HEK293 (cell line): ENCODE measurements at regions not wholly inside any gene's neighbourhood (a gene's known extent, or its start where the extent isn't known, plus 50 kb on each side); places are given as distances from the start of the nearest gene placed in this dataset.

Experiments used
- CTCF ChIA-PET: fragments of 350-600 bp; formaldehyde crosslinking; extraction: SDS; loops from one replicate; lab custom pipeline; 2021; ENCODE audit warnings: antibody characterized with exemption; lab: Yijun Ruan, JAX
- POLR2A ChIA-PET: fragments of 300-600 bp; formaldehyde crosslinking; extraction: SDS; loops from one replicate; lab custom pipeline; 2020; ENCODE audit warnings: antibody characterized with exemption, inconsistent platforms; lab: Yijun Ruan, JAX
- H3K27ac ChIP-seq: fragments of 200-500 bp; sonication (Bioruptor generic); 2 replicates; pipeline ENCODE4 v1.5.1; 2014; ENCODE audit warnings: low read depth, low read length, control low read depth, inconsistent platforms; ENCODE audit errors: extremely low read depth
- H3K36me3 ChIP-seq, 2 experiments: fragments of 200-500 bp in 1 of 2; sonication (Bioruptor generic) in 1 of 2; 1 replicate in 1 of 2; 2 replicates in 1 of 2; pipeline ENCODE4 v1.5.1; 2014 to 2017; ENCODE audit warnings: inconsistent platforms in 2 of 2, low read length in 2 of 2; ENCODE audit not compliant: control insufficient read depth in 2 of 2, insufficient read depth in 1 of 2
- H3K4me1 ChIP-seq: fragments of 200-500 bp; sonication (Bioruptor generic); 2 replicates; pipeline ENCODE4 v1.5.1; 2014; ENCODE audit warnings: mild to moderate bottlenecking, low read length, inconsistent platforms; ENCODE audit not compliant: control insufficient read depth, insufficient read depth
- H3K4me3 ChIP-seq: 2 replicates; pipeline ENCODE4 v1.5.1; 2011; ENCODE audit warnings: low read depth, mild to moderate bottlenecking, control low read depth, low read length, moderate library complexity
- H3K9me3 ChIP-seq: fragments of 200-500 bp; sonication (Bioruptor generic); 2 replicates; pipeline ENCODE4 v1.5.1; 2014; ENCODE audit warnings: low read depth, low read length, inconsistent platforms; ENCODE audit not compliant: control insufficient read depth, insufficient read depth
- GLIS1 ChIP-seq: fragments of 450-650 bp; formaldehyde crosslinking; IDR thresholded peaks from 2 replicates; pipeline ENCODE4 v1.5.1; 2016; ENCODE audit warnings: missing biosample characterization, missing genetic modification characterization
- KLF1 ChIP-seq: fragments of 450-650 bp; formaldehyde crosslinking; IDR thresholded peaks from 2 replicates; pipeline ENCODE4 v1.5.1; 2016; ENCODE audit warnings: missing biosample characterization, missing genetic modification characterization
- ZNF138 ChIP-seq: fragments of 450-650 bp; formaldehyde crosslinking; IDR thresholded peaks from 2 replicates; pipeline ENCODE4 v1.5.1; 2016; ENCODE audit warnings: missing biosample characterization, missing genetic modification characterization, borderline replicate concordance
- ZNF2 ChIP-seq: fragments of 450-650 bp; formaldehyde crosslinking; IDR thresholded peaks from 2 replicates; pipeline ENCODE4 v1.5.1; 2016; ENCODE audit warnings: missing biosample characterization, missing genetic modification characterization
- ZNF350 ChIP-seq: fragments of 450-650 bp; formaldehyde crosslinking; IDR thresholded peaks from 2 replicates; pipeline ENCODE4 v1.5.0; 2017; ENCODE audit warnings: missing biosample characterization, mild to moderate bottlenecking, missing genetic modification characterization
- ZNF658 ChIP-seq: fragments of 450-650 bp; formaldehyde crosslinking; IDR thresholded peaks from 2 replicates; pipeline ENCODE4; 2016; ENCODE audit warnings: missing biosample characterization, missing genetic modification characterization
- ZNF670 ChIP-seq: fragments of 450-650 bp; formaldehyde crosslinking; IDR thresholded peaks from 2 replicates; pipeline ENCODE4 v1.5.1; 2016; ENCODE audit warnings: missing biosample characterization, missing genetic modification characterization, low read depth
- ZNF76 ChIP-seq: fragments of 450-650 bp; formaldehyde crosslinking; IDR thresholded peaks from 2 replicates; pipeline ENCODE4; 2016; ENCODE audit warnings: low read depth, missing biosample characterization, missing genetic modification characterization, borderline replicate concordance
- ZNF768 ChIP-seq: fragments of 450-650 bp; formaldehyde crosslinking; IDR thresholded peaks from 2 replicates; pipeline ENCODE4 v1.5.1; 2018; ENCODE audit warnings: missing biosample characterization, mild to moderate bottlenecking, missing genetic modification characterization
- ZNF843 ChIP-seq: fragments of 450-650 bp; formaldehyde crosslinking; IDR thresholded peaks from 2 replicates; pipeline ENCODE4 v1.5.1; 2016; ENCODE audit warnings: missing biosample characterization, missing genetic modification characterization
- TF ChIP-seq, protein P1 (sequence below): fragments of 450-650 bp; formaldehyde crosslinking; IDR thresholded peaks from 2 replicates; pipeline ENCODE4 v1.5.1; 2016; ENCODE audit warnings: missing biosample characterization, missing genetic modification characterization, borderline replicate concordance
- TF ChIP-seq, protein P2 (sequence below): fragments of 450-650 bp; formaldehyde crosslinking; IDR thresholded peaks from 2 replicates; pipeline ENCODE4; 2016; ENCODE audit warnings: missing biosample characterization, missing genetic modification characterization
- TF ChIP-seq, protein P3 (sequence below): IDR thresholded peaks from 2 replicates; pipeline ENCODE4 v1.6.1; 2011; ENCODE audit warnings: mild to moderate bottlenecking, low read depth, low read length, borderline replicate concordance
- TF ChIP-seq, protein P4 (sequence below): fragments of 450-650 bp; formaldehyde crosslinking; IDR thresholded peaks from 2 replicates; pipeline ENCODE4 v1.5.1; 2017; ENCODE audit warnings: missing biosample characterization, missing genetic modification characterization
- TF ChIP-seq, protein P5 (sequence below): fragments of 450-650 bp; formaldehyde crosslinking; IDR thresholded peaks from 2 replicates; pipeline ENCODE4 v1.5.1; 2016; ENCODE audit warnings: missing biosample characterization, missing genetic modification characterization

DNA sequence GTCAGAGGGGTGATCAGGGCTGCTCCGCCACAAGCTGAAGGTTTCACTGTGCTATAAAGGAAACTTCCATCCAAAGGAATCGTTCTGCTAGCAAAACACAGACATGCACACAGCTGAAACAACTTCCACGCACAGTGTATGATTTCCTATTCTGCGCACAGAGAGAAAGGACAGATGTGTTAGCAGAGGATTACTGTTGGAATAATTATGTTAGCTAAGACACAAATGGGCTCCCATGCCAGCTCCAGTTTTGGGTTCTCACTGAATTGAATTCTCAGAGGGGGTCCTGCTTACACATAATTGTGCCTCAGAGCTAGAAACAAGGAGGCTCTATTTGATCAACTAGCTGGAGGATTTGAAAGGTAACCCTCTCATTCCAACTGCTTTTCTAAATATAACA is 352.4 kb downstream of the IRX2 start (continued):
- TF ChIP-seq, protein P1, sequence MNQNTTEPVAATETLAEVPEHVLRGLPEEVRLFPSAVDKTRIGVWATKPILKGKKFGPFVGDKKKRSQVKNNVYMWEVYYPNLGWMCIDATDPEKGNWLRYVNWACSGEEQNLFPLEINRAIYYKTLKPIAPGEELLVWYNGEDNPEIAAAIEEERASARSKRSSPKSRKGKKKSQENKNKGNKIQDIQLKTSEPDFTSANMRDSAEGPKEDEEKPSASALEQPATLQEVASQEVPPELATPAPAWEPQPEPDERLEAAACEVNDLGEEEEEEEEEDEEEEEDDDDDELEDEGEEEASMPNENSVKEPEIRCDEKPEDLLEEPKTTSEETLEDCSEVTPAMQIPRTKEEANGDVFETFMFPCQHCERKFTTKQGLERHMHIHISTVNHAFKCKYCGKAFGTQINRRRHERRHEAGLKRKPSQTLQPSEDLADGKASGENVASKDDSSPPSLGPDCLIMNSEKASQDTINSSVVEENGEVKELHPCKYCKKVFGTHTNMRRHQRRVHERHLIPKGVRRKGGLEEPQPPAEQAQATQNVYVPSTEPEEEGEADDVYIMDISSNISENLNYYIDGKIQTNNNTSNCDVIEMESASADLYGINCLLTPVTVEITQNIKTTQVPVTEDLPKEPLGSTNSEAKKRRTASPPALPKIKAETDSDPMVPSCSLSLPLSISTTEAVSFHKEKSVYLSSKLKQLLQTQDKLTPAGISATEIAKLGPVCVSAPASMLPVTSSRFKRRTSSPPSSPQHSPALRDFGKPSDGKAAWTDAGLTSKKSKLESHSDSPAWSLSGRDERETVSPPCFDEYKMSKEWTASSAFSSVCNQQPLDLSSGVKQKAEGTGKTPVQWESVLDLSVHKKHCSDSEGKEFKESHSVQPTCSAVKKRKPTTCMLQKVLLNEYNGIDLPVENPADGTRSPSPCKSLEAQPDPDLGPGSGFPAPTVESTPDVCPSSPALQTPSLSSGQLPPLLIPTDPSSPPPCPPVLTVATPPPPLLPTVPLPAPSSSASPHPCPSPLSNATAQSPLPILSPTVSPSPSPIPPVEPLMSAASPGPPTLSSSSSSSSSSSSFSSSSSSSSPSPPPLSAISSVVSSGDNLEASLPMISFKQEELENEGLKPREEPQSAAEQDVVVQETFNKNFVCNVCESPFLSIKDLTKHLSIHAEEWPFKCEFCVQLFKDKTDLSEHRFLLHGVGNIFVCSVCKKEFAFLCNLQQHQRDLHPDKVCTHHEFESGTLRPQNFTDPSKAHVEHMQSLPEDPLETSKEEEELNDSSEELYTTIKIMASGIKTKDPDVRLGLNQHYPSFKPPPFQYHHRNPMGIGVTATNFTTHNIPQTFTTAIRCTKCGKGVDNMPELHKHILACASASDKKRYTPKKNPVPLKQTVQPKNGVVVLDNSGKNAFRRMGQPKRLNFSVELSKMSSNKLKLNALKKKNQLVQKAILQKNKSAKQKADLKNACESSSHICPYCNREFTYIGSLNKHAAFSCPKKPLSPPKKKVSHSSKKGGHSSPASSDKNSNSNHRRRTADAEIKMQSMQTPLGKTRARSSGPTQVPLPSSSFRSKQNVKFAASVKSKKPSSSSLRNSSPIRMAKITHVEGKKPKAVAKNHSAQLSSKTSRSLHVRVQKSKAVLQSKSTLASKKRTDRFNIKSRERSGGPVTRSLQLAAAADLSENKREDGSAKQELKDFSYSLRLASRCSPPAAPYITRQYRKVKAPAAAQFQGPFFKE (tag by site-specific recombination) = no peak
- TF ChIP-seq ZNF843 (tag by site-specific recombination) (no peak), ZNF2 (tag by site-specific recombination) (no peak), ZNF350 (tag by site-specific recombination) (no peak), KLF1 (tag by site-specific recombination) (no peak), GLIS1 (tag by site-specific recombination) (no peak)
- TF ChIP-seq, protein P2, sequence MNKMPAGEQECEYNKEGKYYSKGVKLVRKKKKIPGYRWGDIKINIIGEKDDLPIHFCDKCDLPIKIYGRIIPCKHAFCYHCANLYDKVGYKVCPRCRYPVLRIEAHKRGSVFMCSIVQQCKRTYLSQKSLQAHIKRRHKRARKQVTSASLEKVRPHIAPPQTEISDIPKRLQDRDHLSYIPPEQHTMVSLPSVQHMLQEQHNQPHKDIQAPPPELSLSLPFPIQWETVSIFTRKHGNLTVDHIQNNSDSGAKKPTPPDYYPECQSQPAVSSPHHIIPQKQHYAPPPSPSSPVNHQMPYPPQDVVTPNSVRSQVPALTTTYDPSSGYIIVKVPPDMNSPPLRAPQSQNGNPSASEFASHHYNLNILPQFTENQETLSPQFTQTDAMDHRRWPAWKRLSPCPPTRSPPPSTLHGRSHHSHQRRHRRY (tag by site-specific recombination) = no peak
- TF ChIP-seq, all 188 proteins: peak for 0

DNA sequence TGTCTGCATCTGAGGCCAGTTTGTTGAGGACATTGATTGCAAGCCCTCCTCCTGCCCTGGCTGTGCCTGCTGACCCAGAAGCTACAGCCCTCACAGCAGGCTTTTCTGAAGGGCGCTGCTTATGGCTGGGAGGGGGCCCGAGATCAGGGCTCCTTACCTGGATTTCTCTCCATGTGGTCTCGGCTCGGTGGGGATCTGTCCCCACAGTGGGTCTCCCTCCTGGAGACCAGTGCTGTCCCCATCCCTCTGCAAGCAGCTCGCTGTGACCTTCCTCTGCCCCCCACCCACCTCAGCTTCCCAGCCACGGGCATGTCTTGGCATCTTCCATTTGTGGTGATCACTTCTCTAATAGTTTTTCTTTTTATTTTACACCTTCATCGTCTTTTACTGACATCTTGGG is 357.9 kb downstream of the IRX2 start:
- CTCF ChIA-PET = no interaction called here
- TF ChIP-seq, protein P3, sequence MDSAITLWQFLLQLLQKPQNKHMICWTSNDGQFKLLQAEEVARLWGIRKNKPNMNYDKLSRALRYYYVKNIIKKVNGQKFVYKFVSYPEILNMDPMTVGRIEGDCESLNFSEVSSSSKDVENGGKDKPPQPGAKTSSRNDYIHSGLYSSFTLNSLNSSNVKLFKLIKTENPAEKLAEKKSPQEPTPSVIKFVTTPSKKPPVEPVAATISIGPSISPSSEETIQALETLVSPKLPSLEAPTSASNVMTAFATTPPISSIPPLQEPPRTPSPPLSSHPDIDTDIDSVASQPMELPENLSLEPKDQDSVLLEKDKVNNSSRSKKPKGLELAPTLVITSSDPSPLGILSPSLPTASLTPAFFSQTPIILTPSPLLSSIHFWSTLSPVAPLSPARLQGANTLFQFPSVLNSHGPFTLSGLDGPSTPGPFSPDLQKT = no peak
- TF ChIP-seq, protein P4, sequence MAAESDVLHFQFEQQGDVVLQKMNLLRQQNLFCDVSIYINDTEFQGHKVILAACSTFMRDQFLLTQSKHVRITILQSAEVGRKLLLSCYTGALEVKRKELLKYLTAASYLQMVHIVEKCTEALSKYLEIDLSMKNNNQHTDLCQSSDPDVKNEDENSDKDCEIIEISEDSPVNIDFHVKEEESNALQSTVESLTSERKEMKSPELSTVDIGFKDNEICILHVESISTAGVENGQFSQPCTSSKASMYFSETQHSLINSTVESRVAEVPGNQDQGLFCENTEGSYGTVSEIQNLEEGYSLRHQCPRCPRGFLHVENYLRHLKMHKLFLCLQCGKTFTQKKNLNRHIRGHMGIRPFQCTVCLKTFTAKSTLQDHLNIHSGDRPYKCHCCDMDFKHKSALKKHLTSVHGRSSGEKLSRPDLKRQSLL (tag by site-specific recombination) = no peak
- TF ChIP-seq ZNF670 (tag by site-specific recombination) = no peak
- no peak for TF ChIP-seq ZNF76 (tag by site-specific recombination)
- no peak for TF ChIP-seq ZNF138 (tag by site-specific recombination)
- TF ChIP-seq KLF1 (tag by site-specific recombination) = no peak
- TF ChIP-seq, all 188 proteins: peak for 0
- Histone ChIP-seq H3K4me3 (no peak overlapping the region), H3K36me3 (no peaks in the 10 kb centered on the region), H3K4me1 (no peaks in the 10 kb centered on the region), H3K27ac (no peak overlapping the region), H3K9me3 (no peaks in the 10 kb centered on the region)
- POLR2A ChIA-PET = no interaction called here

DNA sequence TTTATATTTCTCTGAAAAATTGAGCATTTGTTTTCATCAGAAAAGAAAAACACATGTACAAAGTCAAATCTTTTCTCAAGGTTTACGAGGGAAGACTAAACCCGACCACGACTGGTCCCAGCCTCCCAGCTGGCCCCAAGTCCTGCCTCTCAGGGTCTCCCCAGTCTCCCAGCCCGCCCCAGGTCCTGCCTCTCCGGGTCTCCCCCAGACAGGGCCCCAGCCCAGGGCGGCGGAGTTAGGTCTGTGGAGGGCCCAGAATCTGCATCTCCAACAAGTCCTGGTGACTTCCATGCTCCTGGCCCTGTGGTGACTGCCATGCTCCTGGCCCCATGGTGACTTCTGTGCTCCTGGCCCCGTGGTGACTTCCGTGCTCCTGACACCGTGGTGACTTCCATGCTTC is 359.9 kb downstream of the IRX2 start:
- CTCF ChIA-PET = no interaction called here

More for the DNA sequence above, 359.9 kb downstream of the IRX2 start:
- POLR2A ChIA-PET = no interaction called here
- no peak overlapping the region for H3K27ac ChIP-seq
- H3K36me3 ChIP-seq = no peaks in the 10 kb centered on the region
- no peak overlapping the region for H3K4me3 ChIP-seq
- TF ChIP-seq ZNF768 (tag by site-specific recombination) (no peak), ZNF658 (tag by site-specific recombination) (no peak)
- TF ChIP-seq, protein P5, sequence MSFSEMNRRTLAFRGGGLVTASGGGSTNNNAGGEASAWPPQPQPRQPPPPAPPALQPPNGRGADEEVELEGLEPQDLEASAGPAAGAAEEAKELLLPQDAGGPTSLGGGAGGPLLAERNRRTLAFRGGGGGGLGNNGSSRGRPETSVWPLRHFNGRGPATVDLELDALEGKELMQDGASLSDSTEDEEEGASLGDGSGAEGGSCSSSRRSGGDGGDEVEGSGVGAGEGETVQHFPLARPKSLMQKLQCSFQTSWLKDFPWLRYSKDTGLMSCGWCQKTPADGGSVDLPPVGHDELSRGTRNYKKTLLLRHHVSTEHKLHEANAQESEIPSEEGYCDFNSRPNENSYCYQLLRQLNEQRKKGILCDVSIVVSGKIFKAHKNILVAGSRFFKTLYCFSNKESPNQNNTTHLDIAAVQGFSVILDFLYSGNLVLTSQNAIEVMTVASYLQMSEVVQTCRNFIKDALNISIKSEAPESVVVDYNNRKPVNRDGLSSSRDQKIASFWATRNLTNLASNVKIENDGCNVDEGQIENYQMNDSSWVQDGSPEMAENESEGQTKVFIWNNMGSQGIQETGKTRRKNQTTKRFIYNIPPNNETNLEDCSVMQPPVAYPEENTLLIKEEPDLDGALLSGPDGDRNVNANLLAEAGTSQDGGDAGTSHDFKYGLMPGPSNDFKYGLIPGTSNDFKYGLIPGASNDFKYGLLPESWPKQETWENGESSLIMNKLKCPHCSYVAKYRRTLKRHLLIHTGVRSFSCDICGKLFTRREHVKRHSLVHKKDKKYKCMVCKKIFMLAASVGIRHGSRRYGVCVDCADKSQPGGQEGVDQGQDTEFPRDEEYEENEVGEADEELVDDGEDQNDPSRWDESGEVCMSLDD (tag by site-specific recombination) = no peak
- H3K9me3 ChIP-seq = no peaks in the 10 kb centered on the region
- no peaks in the 10 kb centered on the region for H3K4me1 ChIP-seq
